ENCODE measurements at regions not wholly inside any gene's neighbourhood (a gene's known extent, or its start where the extent isn't known, plus 50 kb on each side); places are given as distances from the start of the nearest gene placed in this dataset.

GRCh38 chr6:71551798-71552197, 263.2 kb downstream of the OGFRL1 start:
- Histone ChIP-seq H3K4me1 (ENCODE audit: control insufficient read depth, insufficient read depth, low read length) (no peaks in the 10 kb centered on the region), H3K36me3 (ENCODE audit: control insufficient read depth, insufficient read depth, low read length) (no peaks in the 10 kb centered on the region), H3K9ac (ENCODE audit: low read length) (no peak overlapping the region)

GRCh38 chr6:71556141-71556540, 267.5 kb downstream of the OGFRL1 start:
- H3K9ac ChIP-seq (ENCODE audit: low read length): no peak overlapping the region
- H3K36me3 ChIP-seq (ENCODE audit: control insufficient read depth, insufficient read depth, low read length): no peaks in the 10 kb centered on the region
- no peaks in the 10 kb centered on the region for H3K27me3 ChIP-seq (ENCODE audit: control insufficient read depth, insufficient read depth, low read length)
- no peak overlapping the region for H3K4me3 ChIP-seq (ENCODE audit: low read length)
- H3K4me1 ChIP-seq (ENCODE audit: control insufficient read depth, insufficient read depth, low read length): no peaks in the 10 kb centered on the region
- no peaks in the 10 kb centered on the region for H3K9me3 ChIP-seq (ENCODE audit: control insufficient read depth, low read length)

More at GRCh38 chr6:71551798-71552197, 263.2 kb downstream of the OGFRL1 start:
- H3K4me3 ChIP-seq (ENCODE audit: low read length): no peak overlapping the region
- H3K9me3 ChIP-seq (ENCODE audit: control insufficient read depth, low read length): no peaks in the 10 kb centered on the region
- H3K27me3 ChIP-seq (ENCODE audit: control insufficient read depth, insufficient read depth, low read length): no peaks in the 10 kb centered on the region

GRCh38 chr6:71558974-71559373, 270.4 kb downstream of the OGFRL1 start:
- Histone ChIP-seq H3K27me3 (ENCODE audit: control insufficient read depth, insufficient read depth, low read length) (no peaks in the 10 kb centered on the region), H3K9ac (ENCODE audit: low read length) (no peak overlapping the region), H3K36me3 (ENCODE audit: control insufficient read depth, insufficient read depth, low read length) (no peaks in the 10 kb centered on the region), H3K9me3 (ENCODE audit: control insufficient read depth, low read length) (no peaks in the 10 kb centered on the region), H3K4me1 (ENCODE audit: control insufficient read depth, insufficient read depth, low read length) (no peaks in the 10 kb centered on the region), H3K4me3 (ENCODE audit: low read length) (no peak overlapping the region)

GRCh38 chr6:71567562-71567961, 279.0 kb downstream of the OGFRL1 start:
- no peaks in the 10 kb centered on the region for H3K27me3 ChIP-seq (ENCODE audit: control insufficient read depth, insufficient read depth, low read length)
- no peaks in the 10 kb centered on the region for H3K36me3 ChIP-seq (ENCODE audit: control insufficient read depth, insufficient read depth, low read length)
- H3K4me3 ChIP-seq (ENCODE audit: low read length): no peak overlapping the region
- no peaks in the 10 kb centered on the region for H3K9me3 ChIP-seq (ENCODE audit: control insufficient read depth, low read length)
- no peak overlapping the region for H3K9ac ChIP-seq (ENCODE audit: low read length)
- H3K4me1 ChIP-seq (ENCODE audit: control insufficient read depth, insufficient read depth, low read length): no peaks in the 10 kb centered on the region

- no peaks in the 10 kb centered on the region for H3K9me3 ChIP-seq (ENCODE audit: control insufficient read depth, low read length)
- no peaks in the 10 kb centered on the region for H3K36me3 ChIP-seq (ENCODE audit: control insufficient read depth, insufficient read depth, low read length)
- H3K4me1 ChIP-seq (ENCODE audit: control insufficient read depth, insufficient read depth, low read length): no peaks in the 10 kb centered on the region
- H3K9ac ChIP-seq (ENCODE audit: low read length): no peak overlapping the region
- H3K27me3 ChIP-seq (ENCODE audit: control insufficient read depth, insufficient read depth, low read length): no peaks in the 10 kb centered on the region
- no peak overlapping the region for H3K4me3 ChIP-seq (ENCODE audit: low read length)
Measured at GRCh38 chr6:71577766-71578165, 289.2 kb downstream of the OGFRL1 start.

- no peak overlapping the region for H3K9ac ChIP-seq (ENCODE audit: low read length)
- H3K27me3 ChIP-seq (ENCODE audit: control insufficient read depth, insufficient read depth, low read length): no peaks in the 10 kb centered on the region
- H3K36me3 ChIP-seq (ENCODE audit: control insufficient read depth, insufficient read depth, low read length): no peaks in the 10 kb centered on the region
- no peaks in the 10 kb centered on the region for H3K9me3 ChIP-seq (ENCODE audit: control insufficient read depth, low read length)
- H3K4me3 ChIP-seq (ENCODE audit: low read length): no peak overlapping the region
- no peaks in the 10 kb centered on the region for H3K4me1 ChIP-seq (ENCODE audit: control insufficient read depth, insufficient read depth, low read length)
Measured at GRCh38 chr6:71579902-71580301, 291.3 kb downstream of the OGFRL1 start.

- Histone ChIP-seq H3K9ac (ENCODE audit: low read length) (no peak overlapping the region), H3K4me1 (ENCODE audit: control insufficient read depth, insufficient read depth, low read length) (no peaks in the 10 kb centered on the region), H3K36me3 (ENCODE audit: control insufficient read depth, insufficient read depth, low read length) (no peaks in the 10 kb centered on the region), H3K9me3 (ENCODE audit: control insufficient read depth, low read length) (no peaks in the 10 kb centered on the region), H3K4me3 (ENCODE audit: low read length) (no peak overlapping the region), H3K27me3 (ENCODE audit: control insufficient read depth, insufficient read depth, low read length) (no peaks in the 10 kb centered on the region)
Measured at GRCh38 chr6:71582820-71583219, 294.2 kb downstream of the OGFRL1 start.

GRCh38 chr6:71584712-71585436, 296.3 kb downstream of the OGFRL1 start:
- Histone ChIP-seq H3K36me3 (ENCODE audit: control insufficient read depth, insufficient read depth, low read length) (no peaks in the 10 kb centered on the region), H3K27me3 (ENCODE audit: control insufficient read depth, insufficient read depth, low read length) (no peaks in the 10 kb centered on the region), H3K9ac (ENCODE audit: low read length) (no peak overlapping the region), H3K9me3 (ENCODE audit: control insufficient read depth, low read length) (no peaks in the 10 kb centered on the region), H3K4me1 (ENCODE audit: control insufficient read depth, insufficient read depth, low read length) (no peaks in the 10 kb centered on the region), H3K4me3 (ENCODE audit: low read length) (no peak overlapping the region)

GRCh38 chr6:71585472-71585871, 296.9 kb downstream of the OGFRL1 start:
- Histone ChIP-seq H3K9me3 (ENCODE audit: control insufficient read depth, low read length) (no peaks in the 10 kb centered on the region), H3K36me3 (ENCODE audit: control insufficient read depth, insufficient read depth, low read length) (no peaks in the 10 kb centered on the region), H3K4me3 (ENCODE audit: low read length) (no peak overlapping the region), H3K9ac (ENCODE audit: low read length) (no peak overlapping the region), H3K4me1 (ENCODE audit: control insufficient read depth, insufficient read depth, low read length) (no peaks in the 10 kb centered on the region), H3K27me3 (ENCODE audit: control insufficient read depth, insufficient read depth, low read length) (no peaks in the 10 kb centered on the region)

GRCh38 chr6:71588490-71588889, 297.9 kb upstream of the RIMS1 start:
- no peak overlapping the region for H3K4me3 ChIP-seq (ENCODE audit: low read length)
- H3K27me3 ChIP-seq (ENCODE audit: control insufficient read depth, insufficient read depth, low read length): no peaks in the 10 kb centered on the region
- H3K36me3 ChIP-seq (ENCODE audit: control insufficient read depth, insufficient read depth, low read length): no peaks in the 10 kb centered on the region
- no peaks in the 10 kb centered on the region for H3K9me3 ChIP-seq (ENCODE audit: control insufficient read depth, low read length)
- H3K4me1 ChIP-seq (ENCODE audit: control insufficient read depth, insufficient read depth, low read length): no peaks in the 10 kb centered on the region
- H3K9ac ChIP-seq (ENCODE audit: low read length): no peak overlapping the region

- no peak overlapping the region for H3K9ac ChIP-seq (ENCODE audit: low read length)
- no peaks in the 10 kb centered on the region for H3K27me3 ChIP-seq (ENCODE audit: control insufficient read depth, insufficient read depth, low read length)
- no peaks in the 10 kb centered on the region for H3K4me1 ChIP-seq (ENCODE audit: control insufficient read depth, insufficient read depth, low read length)
- H3K36me3 ChIP-seq (ENCODE audit: control insufficient read depth, insufficient read depth, low read length): no peaks in the 10 kb centered on the region
- H3K9me3 ChIP-seq (ENCODE audit: control insufficient read depth, low read length): no peaks in the 10 kb centered on the region
- no peak overlapping the region for H3K4me3 ChIP-seq (ENCODE audit: low read length)
Measured at GRCh38 chr6:71589254-71589653, 297.1 kb upstream of the RIMS1 start.

GRCh38 chr6:71592643-71593042, 293.7 kb upstream of the RIMS1 start:
- Histone ChIP-seq H3K4me3 (ENCODE audit: low read length) (no peak overlapping the region), H3K36me3 (ENCODE audit: control insufficient read depth, insufficient read depth, low read length) (no peaks in the 10 kb centered on the region), H3K9ac (ENCODE audit: low read length) (no peak overlapping the region), H3K9me3 (ENCODE audit: control insufficient read depth, low read length) (no peaks in the 10 kb centered on the region), H3K4me1 (ENCODE audit: control insufficient read depth, insufficient read depth, low read length) (no peaks in the 10 kb centered on the region), H3K27me3 (ENCODE audit: control insufficient read depth, insufficient read depth, low read length) (no peaks in the 10 kb centered on the region)

- no peak overlapping the region for H3K4me3 ChIP-seq (ENCODE audit: low read length)
- H3K9ac ChIP-seq (ENCODE audit: low read length): no peak overlapping the region
- H3K4me1 ChIP-seq (ENCODE audit: control insufficient read depth, insufficient read depth, low read length): no peaks in the 10 kb centered on the region
- H3K27me3 ChIP-seq (ENCODE audit: control insufficient read depth, insufficient read depth, low read length): no peaks in the 10 kb centered on the region
- no peaks in the 10 kb centered on the region for H3K9me3 ChIP-seq (ENCODE audit: control insufficient read depth, low read length)
- H3K36me3 ChIP-seq (ENCODE audit: control insufficient read depth, insufficient read depth, low read length): no peaks in the 10 kb centered on the region
Measured at GRCh38 chr6:71599359-71599758, 287.0 kb upstream of the RIMS1 start.
